PC-9 (cell line): ENCODE measurements at regions not wholly inside any gene's neighbourhood (a gene's known extent, or its start where the extent isn't known, plus 50 kb on each side); places are given as distances from the start of the nearest gene placed in this dataset.

Experiments used
- BruUV-seq: library from RNA; stranded (reverse); fragments of 400-500 nt; replicated peaks from 2 replicates; lab custom pipeline; 2021; lab: Mats Ljungman, UMichigan
- CTCF ChIA-PET: fragments of 300-600 bp; sonication (Branson Sonifier 250); formaldehyde crosslinking; loops from one replicate; lab custom pipeline; 2022; ENCODE audit warnings: antibody characterized with exemption; lab: Charles Lee
- POLR2A ChIA-PET: fragments of 300-600 bp; sonication (Branson Sonifier 250); formaldehyde crosslinking; loops from one replicate; lab custom pipeline; 2022; ENCODE audit warnings: antibody characterized with exemption; ENCODE audit not compliant: unreplicated experiment; lab: Charles Lee
- DNase-seq, 2 experiments: peaks; one replicate each; pipeline versions ENCODE4 v3.0.0 to v3.0.0-alpha.2; 2015 to 2022; ENCODE audit warnings: mixed read lengths in 1 of 2
- H2AFZ ChIP-seq: fragments of 200-600 bp; sonication (generic); 2 replicates; pipeline ENCODE4 v1.8.1; 2017; ENCODE audit warnings: antibody characterized with exemption
- H3F3A ChIP-seq: fragments of 200-600 bp; sonication (generic); 2 replicates; pipeline ENCODE4 v1.8.1; 2017; ENCODE audit warnings: antibody characterized with exemption, mild to moderate bottlenecking, low read depth; ENCODE audit not compliant: insufficient read depth
- H3K27ac ChIP-seq: fragments of 200-600 bp; sonication (generic); 2 replicates; pipeline ENCODE4 v1.6.1; 2016; ENCODE audit warnings: mixed run types
- H3K27me3 ChIP-seq: fragments of 200-600 bp; sonication (generic); 2 replicates; pipeline ENCODE4 v1.6.1; 2016; ENCODE audit warnings: low read depth, mixed run types; ENCODE audit not compliant: insufficient read depth
- H3K36me3 ChIP-seq: fragments of 200-600 bp; sonication (generic); 2 replicates; pipeline ENCODE4 v1.6.1; 2016; ENCODE audit warnings: low read depth, mixed run types
- H3K4me1 ChIP-seq: fragments of 200-600 bp; sonication (generic); replicated peaks from 2 replicates; pipeline ENCODE4 v1.6.1; 2016; ENCODE audit warnings: mixed run types; ENCODE audit not compliant: insufficient read depth
- H3K4me2 ChIP-seq: fragments of 200-600 bp; sonication (generic); 2 replicates; pipeline ENCODE4 v1.6.1; 2017; ENCODE audit warnings: mixed run types
- H3K4me3 ChIP-seq: fragments of 200-600 bp; sonication (generic); 2 replicates; pipeline ENCODE4 v1.6.1; 2016; ENCODE audit warnings: mixed run types
- H3K79me2 ChIP-seq: fragments of 200-600 bp; sonication (generic); 2 replicates; pipeline ENCODE4 v1.6.1; 2017; ENCODE audit warnings: low read depth, mixed run types
- H3K9me2 ChIP-seq: fragments of 200-600 bp; sonication (generic); 2 replicates; pipeline ENCODE4 v1.8.1; 2017; ENCODE audit warnings: mild to moderate bottlenecking; ENCODE audit not compliant: insufficient read depth
- H3K9me3 ChIP-seq: fragments of 200-600 bp; sonication (generic); 2 replicates; pipeline ENCODE4 v1.8.1; 2016; ENCODE audit warnings: low read depth; ENCODE audit not compliant: insufficient read depth
- H4K20me1 ChIP-seq: fragments of 200-600 bp; sonication (generic); 2 replicates; pipeline ENCODE4 v1.8.1; 2017; ENCODE audit not compliant: insufficient read depth
- CTCF ChIP-seq: fragments of 200-600 bp; sonication (generic); conservative IDR thresholded peaks from 2 replicates; pipeline ENCODE4 v1.6.1; 2017; ENCODE audit warnings: mixed run types, antibody characterized with exemption, mild to moderate bottlenecking, moderate library complexity
- EZH2 ChIP-seq: fragments of 200-600 bp; sonication (generic); IDR thresholded peaks from 2 replicates; pipeline ENCODE4 v1.8.0; 2017; ENCODE audit warnings: antibody characterized with exemption, low read depth
- intact Hi-C: fragments of 100-400 bp; cut with micrococcal nuclease; formaldehyde crosslinking; loops from one replicate; pipeline ENCODE4 v1.10.0; 2022; ENCODE audit not compliant: unreplicated experiment

DNA sequence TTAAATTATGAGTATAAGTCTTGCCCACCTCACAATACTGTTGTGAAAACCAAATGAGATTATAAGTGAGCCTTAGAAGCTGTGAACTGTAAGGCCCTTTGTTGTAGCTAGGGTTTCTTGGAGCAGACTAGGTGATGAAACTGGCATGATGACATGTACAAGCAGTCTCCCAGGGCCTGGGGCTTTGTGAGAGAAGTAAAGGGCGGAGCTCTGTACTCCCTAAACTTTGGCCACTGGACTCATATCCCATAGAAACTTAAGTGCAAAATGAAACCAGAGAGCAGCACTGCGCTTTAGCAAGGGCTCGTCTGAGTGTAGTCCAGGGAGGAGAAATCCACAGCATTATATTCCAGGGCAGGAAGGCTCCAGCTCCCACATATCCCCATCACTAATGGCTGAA, 385.6 kb upstream of the FGF16 start:
- DNase-seq, result no peak
- intact Hi-C loops, result no loop called here
- no peaks in the 10 kb centered on the region for H3F3A ChIP-seq
- H3K79me2 ChIP-seq, result no peaks in the 10 kb centered on the region
- TF ChIP-seq CTCF (no peak), EZH2 (no peak)
- BruUV-seq, result no TSS peak
- ChIA-PET POLR2A (interaction anchor here (0.6 kb wide), 1 partner anchor 533 kb away, joined by 3 read pairs; no protein-coding TSS in a partner anchor), CTCF (no interaction called here)
- no peaks in the 10 kb centered on the region for H4K20me1 ChIP-seq
- no peak overlapping the region for H3K4me3 ChIP-seq
- H3K27me3 ChIP-seq, result no peaks in the 10 kb centered on the region
- H2AFZ ChIP-seq, result no peak overlapping the region
- H3K36me3 ChIP-seq, result no peaks in the 10 kb centered on the region
- H3K9me3 ChIP-seq, result no peaks in the 10 kb centered on the region
- no peaks in the 10 kb centered on the region for H3K4me1 ChIP-seq
- H3K9me2 ChIP-seq, result no peaks in the 10 kb centered on the region
- no peak overlapping the region for H3K27ac ChIP-seq
- no peak overlapping the region for H3K4me2 ChIP-seq

GRCh38 chrX:77065896-77066295, 381.3 kb upstream of the FGF16 start:
- TF ChIP-seq CTCF, result no peak
- no peak for TF ChIP-seq EZH2
- H3K79me2 ChIP-seq, result no peaks in the 10 kb centered on the region
- H3K27ac ChIP-seq, result no peak overlapping the region
- no peaks in the 10 kb centered on the region for H3K27me3 ChIP-seq
- no peak for DNase-seq
- intact Hi-C loops, result no loop called here
- POLR2A ChIA-PET, result no interaction called here
- H2AFZ ChIP-seq, result no peak overlapping the region
- no peaks in the 10 kb centered on the region for H3F3A ChIP-seq
- H3K4me3 ChIP-seq, result no peak overlapping the region
- no peaks in the 10 kb centered on the region for H3K4me1 ChIP-seq
- H3K4me2 ChIP-seq, result no peak overlapping the region
- CTCF ChIA-PET, result no interaction called here
- no peaks in the 10 kb centered on the region for H3K9me2 ChIP-seq
- no peaks in the 10 kb centered on the region for H3K36me3 ChIP-seq
- H4K20me1 ChIP-seq, result no peaks in the 10 kb centered on the region
- no TSS peak for BruUV-seq
- H3K9me3 ChIP-seq, result no peaks in the 10 kb centered on the region

- no peaks in the 10 kb centered on the region for H3K79me2 ChIP-seq
- CTCF ChIA-PET, result no interaction called here
- H3K4me2 ChIP-seq, result no peak overlapping the region
- no peak for DNase-seq
- intact Hi-C loops, result no loop called here
- no TSS peak for BruUV-seq
- POLR2A ChIA-PET, result no interaction called here
- TF ChIP-seq EZH2 (no peak), CTCF (no peak)
- H3K9me2 ChIP-seq, result no peaks in the 10 kb centered on the region
- no peaks in the 10 kb centered on the region for H3K36me3 ChIP-seq
- H4K20me1 ChIP-seq, result no peaks in the 10 kb centered on the region
- no peak overlapping the region for H3K4me3 ChIP-seq
- H3F3A ChIP-seq, result no peaks in the 10 kb centered on the region
- H3K4me1 ChIP-seq, result no peaks in the 10 kb centered on the region
- H3K27me3 ChIP-seq, result no peaks in the 10 kb centered on the region
- H3K27ac ChIP-seq, result no peak overlapping the region
- H3K9me3 ChIP-seq, result no peaks in the 10 kb centered on the region
- no peak overlapping the region for H2AFZ ChIP-seq
These were observed 376.8 kb upstream of the FGF16 start for GRCh38 chrX:77070202-77070918.
